Kidney (tissue), 13 donors: ENCODE measurements at regions not wholly inside any gene's neighbourhood (a gene's known extent, or its start where the extent isn't known, plus 50 kb on each side); places are given as distances from the start of the nearest gene placed in this dataset.

ENCODE experiments used
- DNase-seq, 5 donors: peaks; one replicate each; pipeline ENCODE4 v3.0.0-alpha.2; 2013 to 2020
- FAIRE-seq: peaks from 2 replicates; lab custom pipeline; 2012; peaks lifted over from hg19 to GRCh38; lab: Jason Lieb, UNC
- H3K27ac ChIP-seq, 2 donors: one replicate each; pipeline ENCODE4 v1.7.0; 2013; ENCODE audit warnings: low read depth in 2 of 2, low read length in 2 of 2, inconsistent platforms in 1 of 2
- H3K27me3 ChIP-seq: one replicate; pipeline ENCODE4 v1.7.1; 2013; ENCODE audit warnings: low read length, inconsistent platforms; ENCODE audit not compliant: control insufficient read depth, insufficient read depth
- H3K36me3 ChIP-seq, 3 donors: one replicate each; pipeline versions ENCODE4 v1.7.0 to v1.7.1; 2013; ENCODE audit warnings: low read length in 3 of 3, control low read depth in 1 of 3, inconsistent platforms in 1 of 3; ENCODE audit not compliant: insufficient read depth in 3 of 3, control insufficient read depth in 2 of 3
- H3K4me1 ChIP-seq, 3 donors: one replicate each; pipeline versions ENCODE4 v1.7.0 to v1.7.1; 2013; ENCODE audit warnings: low read length in 3 of 3, inconsistent platforms in 1 of 3, low read depth in 1 of 3; ENCODE audit not compliant: control insufficient read depth in 2 of 3, insufficient read depth in 2 of 3
- H3K4me3 ChIP-seq, 3 donors: one replicate each; pipeline versions ENCODE4 v1.7.0 to v1.8.1; 2013; ENCODE audit warnings: low read length in 3 of 3, control low read depth in 1 of 3, inconsistent platforms in 1 of 3
- H3K9ac ChIP-seq, 3 donors: one replicate each; pipeline versions ENCODE4 v1.7.0 to v1.7.1; 2013; ENCODE audit warnings: low read length in 3 of 3, control low read depth in 1 of 3, inconsistent platforms in 1 of 3
- H3K9me3 ChIP-seq, 3 donors: one replicate each; pipeline versions ENCODE4 v1.7.0 to v1.7.1; 2013; ENCODE audit warnings: low read length in 3 of 3, control low read depth in 1 of 3, inconsistent platforms in 1 of 3; ENCODE audit not compliant: control insufficient read depth in 2 of 3, insufficient read depth in 1 of 3
- intact Hi-C: fragments of 100-400 bp; cut with DNase I; formaldehyde crosslinking; loops from one replicate; pipeline ENCODE4 v1.11.1; 2022
- TF ChIP-seq, protein P1 (sequence below): IDR thresholded peaks from 3 replicates; pipeline ENCODE4 v1.5.1; 2012; ENCODE audit warnings: mild to moderate bottlenecking, moderate library complexity, borderline replicate concordance; ENCODE audit not compliant: insufficient read depth; ENCODE audit errors: extremely low read depth
- donor health status: control.
- donor health status: control.
- donor health status: control.
- donor health status: control.
- donor health status: control.
- donor health status: DM: yes; HTN: yes; CAD: no.
- donor health status: Normal renal cell carcinoma (clear cell type).

DNA sequence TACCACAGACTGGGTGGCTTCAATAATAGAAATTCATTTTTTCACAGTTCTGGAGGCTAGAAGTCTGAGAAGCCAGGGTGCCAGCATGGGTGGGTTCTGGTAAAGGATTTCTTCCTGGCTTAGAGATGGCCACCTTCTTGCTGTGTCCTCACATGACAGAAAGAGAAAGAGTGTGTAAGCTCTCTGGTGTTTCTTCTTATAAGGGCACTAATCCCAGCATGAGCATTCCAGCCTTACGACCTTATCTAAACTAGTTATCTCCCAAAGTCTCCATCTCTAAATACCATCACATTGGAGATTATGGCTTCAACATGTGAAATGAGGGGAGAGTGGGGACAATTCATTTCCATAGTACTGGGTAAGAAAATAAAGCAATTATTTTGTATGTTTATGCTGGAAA is 226.5 kb upstream of the TUSC1 start:
- no peaks in the 10 kb centered on the region for H3K9me3 ChIP-seq
- TF ChIP-seq, protein P1, sequence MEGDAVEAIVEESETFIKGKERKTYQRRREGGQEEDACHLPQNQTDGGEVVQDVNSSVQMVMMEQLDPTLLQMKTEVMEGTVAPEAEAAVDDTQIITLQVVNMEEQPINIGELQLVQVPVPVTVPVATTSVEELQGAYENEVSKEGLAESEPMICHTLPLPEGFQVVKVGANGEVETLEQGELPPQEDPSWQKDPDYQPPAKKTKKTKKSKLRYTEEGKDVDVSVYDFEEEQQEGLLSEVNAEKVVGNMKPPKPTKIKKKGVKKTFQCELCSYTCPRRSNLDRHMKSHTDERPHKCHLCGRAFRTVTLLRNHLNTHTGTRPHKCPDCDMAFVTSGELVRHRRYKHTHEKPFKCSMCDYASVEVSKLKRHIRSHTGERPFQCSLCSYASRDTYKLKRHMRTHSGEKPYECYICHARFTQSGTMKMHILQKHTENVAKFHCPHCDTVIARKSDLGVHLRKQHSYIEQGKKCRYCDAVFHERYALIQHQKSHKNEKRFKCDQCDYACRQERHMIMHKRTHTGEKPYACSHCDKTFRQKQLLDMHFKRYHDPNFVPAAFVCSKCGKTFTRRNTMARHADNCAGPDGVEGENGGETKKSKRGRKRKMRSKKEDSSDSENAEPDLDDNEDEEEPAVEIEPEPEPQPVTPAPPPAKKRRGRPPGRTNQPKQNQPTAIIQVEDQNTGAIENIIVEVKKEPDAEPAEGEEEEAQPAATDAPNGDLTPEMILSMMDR = no peak
- H3K4me3 ChIP-seq = no peak overlapping the region
- no peaks in the 10 kb centered on the region for H3K36me3 ChIP-seq
- intact Hi-C loops = no loop called here
- no peak overlapping the region for H3K27ac ChIP-seq
- no peaks in the 10 kb centered on the region for H3K27me3 ChIP-seq
- no peak overlapping the region for H3K9ac ChIP-seq
- DNase-seq (no peak), FAIRE-seq (no peak)
- no peaks in the 10 kb centered on the region for H3K4me1 ChIP-seq

DNA sequence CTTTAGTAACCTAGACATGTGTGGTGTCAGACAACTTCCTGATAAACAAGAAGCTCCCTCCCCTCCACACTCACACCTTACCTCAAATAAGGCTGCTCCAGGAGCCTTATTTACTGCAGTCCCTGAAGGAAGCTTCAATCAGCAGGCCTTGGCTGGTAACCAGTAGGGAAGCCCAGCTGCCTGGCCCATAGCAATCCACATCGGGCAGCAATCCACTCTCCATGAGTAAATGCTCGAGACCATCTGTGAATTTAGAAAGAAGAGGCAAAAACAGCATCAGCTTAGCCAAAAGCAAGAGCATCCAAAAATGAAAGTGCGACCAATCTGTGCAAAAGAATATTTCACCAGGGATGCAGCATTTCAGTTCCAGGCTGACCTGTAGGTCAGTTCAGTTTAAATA is 213.3 kb upstream of the TUSC1 start:
- no peak for FAIRE-seq
- intact Hi-C loops = no loop called here

GRCh38 chr9:25889661-25890060 is 211.4 kb upstream of the TUSC1 start:
- TF ChIP-seq, protein P1 = no peak
- DNase-seq (peak in 1 of 5 donors; percentile 9), FAIRE-seq (no peak)
- intact Hi-C loops = no loop called here
- Histone ChIP-seq H3K27ac (no peak overlapping the region), H3K4me3 (no peak overlapping the region), H3K9me3 (no peaks in the 10 kb centered on the region), H3K27me3 (no peaks in the 10 kb centered on the region), H3K4me1 (no peaks in the 10 kb centered on the region), H3K9ac (no peak overlapping the region), H3K36me3 (no peaks in the 10 kb centered on the region)

More for the DNA sequence above, 213.3 kb upstream of the TUSC1 start:
- Histone ChIP-seq H3K4me3 (no peak overlapping the region), H3K9me3 (peaks cover 0 to 2% (median 0%) of the 10 kb centered on the region in 3 donors), H3K36me3 (no peaks in the 10 kb centered on the region), H3K9ac (no peak overlapping the region), H3K4me1 (no peaks in the 10 kb centered on the region), H3K27me3 (no peaks in the 10 kb centered on the region), H3K27ac (no peak overlapping the region)
- TF ChIP-seq, protein P1 = no peak
- no peak for DNase-seq

- Histone ChIP-seq H3K27ac (no peak overlapping the region), H3K4me3 (no peak overlapping the region), H3K9me3 (no peaks in the 10 kb centered on the region), H3K36me3 (no peaks in the 10 kb centered on the region), H3K9ac (no peak overlapping the region), H3K27me3 (no peaks in the 10 kb centered on the region), H3K4me1 (no peaks in the 10 kb centered on the region)
- intact Hi-C loops = no loop called here
- TF ChIP-seq, protein P1 = no peak
- DNase-seq (no peak), FAIRE-seq (no peak)
Measured at GRCh38 chr9:25876248-25876647, 198.0 kb upstream of the TUSC1 start.
